Choroid plexus epithelial cell (primary cell): ENCODE measurements at regions not wholly inside any gene's neighbourhood (a gene's known extent, or its start where the extent isn't known, plus 50 kb on each side); places are given as distances from the start of the nearest gene placed in this dataset.
A peak's percentile ranks its signal among the peaks of the same experiment; 100 is the strongest.

Experiments used
- DNase-seq: peaks from one replicate; pipeline ENCODE4 v3.0.0-alpha.2; 2010; ENCODE audit warnings: low read depth
- H3K4me3 ChIP-seq: 2 replicates; pipeline ENCODE4 v1.5.1; 2011; ENCODE audit warnings: low read depth, mild to moderate bottlenecking, control low read depth, low read length, moderate library complexity
- TF ChIP-seq, protein P1 (sequence below): conservative IDR thresholded peaks from 2 replicates; pipeline ENCODE4 v1.5.1; 2011; ENCODE audit warnings: low read depth, mild to moderate bottlenecking, control low read depth, inconsistent platforms, low read length, moderate library complexity

DNA sequence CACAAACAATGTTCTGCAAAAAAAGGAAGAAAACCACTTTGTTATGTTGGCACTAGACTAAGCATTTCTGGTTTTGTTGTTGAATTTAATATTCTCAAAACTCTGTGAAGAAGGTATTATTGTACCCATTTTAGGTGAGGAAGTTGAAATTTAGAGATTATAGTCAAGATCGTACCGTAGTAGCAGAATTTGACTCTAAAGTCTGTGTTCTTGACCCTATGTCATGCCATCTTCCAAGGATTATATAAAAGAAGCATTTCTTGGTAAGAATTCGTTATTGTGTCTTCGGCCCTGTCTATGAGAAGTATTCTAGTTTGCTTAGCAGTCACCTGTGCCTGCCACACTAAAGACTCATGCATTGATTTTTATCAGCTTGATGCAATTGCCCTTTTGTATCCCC lies 104.4 kb upstream of the MAP9 start:
- no peak overlapping the region for H3K4me3 ChIP-seq
- TF ChIP-seq, protein P1, sequence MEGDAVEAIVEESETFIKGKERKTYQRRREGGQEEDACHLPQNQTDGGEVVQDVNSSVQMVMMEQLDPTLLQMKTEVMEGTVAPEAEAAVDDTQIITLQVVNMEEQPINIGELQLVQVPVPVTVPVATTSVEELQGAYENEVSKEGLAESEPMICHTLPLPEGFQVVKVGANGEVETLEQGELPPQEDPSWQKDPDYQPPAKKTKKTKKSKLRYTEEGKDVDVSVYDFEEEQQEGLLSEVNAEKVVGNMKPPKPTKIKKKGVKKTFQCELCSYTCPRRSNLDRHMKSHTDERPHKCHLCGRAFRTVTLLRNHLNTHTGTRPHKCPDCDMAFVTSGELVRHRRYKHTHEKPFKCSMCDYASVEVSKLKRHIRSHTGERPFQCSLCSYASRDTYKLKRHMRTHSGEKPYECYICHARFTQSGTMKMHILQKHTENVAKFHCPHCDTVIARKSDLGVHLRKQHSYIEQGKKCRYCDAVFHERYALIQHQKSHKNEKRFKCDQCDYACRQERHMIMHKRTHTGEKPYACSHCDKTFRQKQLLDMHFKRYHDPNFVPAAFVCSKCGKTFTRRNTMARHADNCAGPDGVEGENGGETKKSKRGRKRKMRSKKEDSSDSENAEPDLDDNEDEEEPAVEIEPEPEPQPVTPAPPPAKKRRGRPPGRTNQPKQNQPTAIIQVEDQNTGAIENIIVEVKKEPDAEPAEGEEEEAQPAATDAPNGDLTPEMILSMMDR: no peak
- no peak for DNase-seq

DNA sequence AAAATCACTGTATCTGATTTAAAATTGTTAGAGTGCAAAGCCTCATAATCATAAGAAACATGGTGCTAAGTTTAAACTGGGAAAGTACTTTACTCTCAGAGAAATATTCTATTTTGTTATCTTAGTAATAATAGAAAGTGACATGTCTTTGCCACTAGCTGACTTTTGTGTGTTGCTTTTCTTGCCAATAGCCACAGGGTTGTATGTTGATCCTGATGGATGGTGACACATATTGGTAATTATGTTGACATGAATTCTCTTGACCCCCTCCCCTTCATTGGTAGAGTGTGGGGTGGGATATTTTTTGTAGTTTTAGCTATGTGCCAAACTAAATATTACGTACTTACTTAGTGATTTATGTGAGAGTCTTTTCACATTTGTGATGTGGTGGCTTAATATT lies 103.1 kb upstream of the MAP9 start:
- H3K4me3 ChIP-seq: no peak overlapping the region
- TF ChIP-seq, protein P1: no peak
- no peak for DNase-seq

DNA sequence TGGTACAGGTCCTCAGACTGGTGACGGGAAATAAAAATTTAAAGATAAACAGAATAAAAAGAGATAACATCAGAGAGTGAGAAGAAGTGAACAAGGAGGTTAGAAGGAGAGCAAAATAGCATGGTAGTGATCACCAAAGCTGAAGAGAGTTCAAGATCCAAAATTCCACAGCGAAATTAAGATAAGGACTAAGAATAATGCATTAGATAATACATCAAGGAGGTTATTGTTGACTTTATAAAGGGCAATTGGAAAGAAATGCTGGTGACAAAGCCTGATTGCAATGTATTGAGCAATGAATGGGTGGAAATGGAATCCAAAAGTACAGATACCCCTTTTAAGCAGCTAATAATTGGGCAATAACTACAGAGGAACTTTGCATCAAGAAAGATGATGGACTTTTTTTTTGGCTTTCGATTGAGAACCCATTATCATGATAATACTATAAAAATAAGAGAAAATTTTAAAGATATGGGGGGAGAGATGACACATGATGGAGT lies 101.6 kb upstream of the MAP9 start:
- TF ChIP-seq, protein P1: no peak
- DNase-seq: peak; percentile 7
- H3K4me3 ChIP-seq: no peak overlapping the region

DNA sequence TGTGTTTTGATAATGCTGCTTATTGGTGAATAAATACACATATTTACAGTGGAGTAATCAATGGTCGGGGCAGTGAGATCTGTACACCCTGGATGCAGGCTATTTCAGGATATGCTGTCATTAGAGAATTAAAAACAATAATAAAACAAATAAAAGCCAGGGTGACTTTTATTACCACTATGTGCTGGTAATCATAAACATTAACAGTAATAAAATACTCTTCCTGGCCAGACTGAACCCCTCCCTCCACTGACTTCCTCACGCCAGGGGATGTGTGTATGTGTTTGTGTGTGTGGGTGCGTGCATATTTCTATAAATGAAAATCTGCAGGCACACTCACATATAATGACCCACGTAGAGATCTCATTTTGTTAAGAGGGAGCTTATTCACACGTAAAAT lies 98.0 kb upstream of the MAP9 start:
- no peak for DNase-seq
- TF ChIP-seq, protein P1: no peak

DNA sequence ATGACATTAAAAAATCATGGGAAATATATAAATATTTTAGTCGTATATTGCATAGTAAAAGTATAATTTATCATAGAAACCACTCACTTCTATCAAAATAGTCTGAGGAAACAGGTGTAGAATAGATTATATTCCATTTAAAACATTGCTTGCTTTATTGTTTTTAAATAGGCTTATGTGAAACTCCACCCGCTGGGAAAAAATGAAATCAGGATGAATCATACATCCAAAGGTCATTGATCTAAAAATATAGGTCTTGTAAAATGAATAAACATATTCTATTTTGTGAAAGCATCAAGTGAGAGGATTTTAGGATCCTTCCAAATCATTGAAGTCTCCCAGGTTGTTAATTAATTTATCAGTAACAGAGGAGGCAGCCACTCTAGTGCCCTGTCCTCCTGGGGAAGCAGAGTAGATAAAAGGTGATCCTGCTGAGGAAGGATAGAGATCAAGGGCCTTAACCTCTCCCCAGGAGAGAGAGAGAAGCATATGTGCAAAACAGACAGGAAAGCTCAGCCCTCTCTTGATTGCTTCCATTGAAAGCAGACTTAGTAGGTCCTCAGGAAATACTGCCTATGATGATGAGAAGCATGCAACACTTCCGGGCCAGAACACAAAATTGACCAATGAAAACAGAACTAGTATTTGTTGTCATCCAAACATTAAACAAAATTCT lies 96.8 kb upstream of the MAP9 start:
- TF ChIP-seq, protein P1: no peak
- no peak overlapping the region for H3K4me3 ChIP-seq
- DNase-seq: peak; percentile 26

More for the DNA sequence above, 98.0 kb upstream of the MAP9 start:
- no peak overlapping the region for H3K4me3 ChIP-seq

DNA sequence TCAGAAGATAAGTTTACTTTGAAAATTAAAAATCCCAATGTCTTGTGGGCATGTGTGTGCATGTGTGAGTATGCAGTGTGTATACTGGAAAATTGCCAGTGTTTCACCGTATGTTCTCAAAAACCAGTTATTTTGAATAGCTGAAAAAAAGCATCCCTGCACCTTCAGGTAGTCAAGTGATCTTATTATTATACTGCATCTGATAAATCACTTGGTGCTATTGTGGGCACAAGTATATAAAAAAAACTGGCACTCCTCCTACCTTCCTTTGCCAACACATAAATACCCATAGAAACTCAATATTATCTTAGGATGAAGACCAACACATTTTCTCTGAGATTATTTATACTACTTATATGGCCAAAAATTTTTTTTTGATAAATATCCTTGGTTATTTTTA lies 91.5 kb upstream of the MAP9 start:
- DNase-seq: no peak
- TF ChIP-seq, protein P1: no peak

DNA sequence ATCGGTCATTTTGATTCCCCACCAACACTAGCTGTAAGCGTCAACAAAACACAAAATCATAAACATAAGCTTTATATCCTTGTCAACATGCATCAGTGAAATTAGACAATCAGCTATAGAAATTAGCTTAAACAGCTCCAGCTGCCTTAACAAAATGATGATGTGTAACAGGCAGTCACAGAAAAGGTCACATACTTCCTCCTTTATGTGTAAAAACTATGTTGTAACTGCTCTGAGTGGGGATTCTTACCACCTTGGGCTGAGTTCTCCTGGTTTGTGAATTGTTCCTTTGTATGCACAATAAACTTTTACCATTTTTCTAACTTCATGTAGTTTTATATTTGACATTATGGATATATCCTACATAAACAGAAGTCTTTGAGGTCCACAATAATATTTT lies 73.9 kb upstream of the MAP9 start:
- H3K4me3 ChIP-seq: no peak overlapping the region
- TF ChIP-seq, protein P1: no peak
- no peak for DNase-seq

More for the DNA sequence above, 91.5 kb upstream of the MAP9 start:
- no peak overlapping the region for H3K4me3 ChIP-seq
